ENCODE measurements at regions not wholly inside any gene's neighbourhood (a gene's known extent, or its start where the extent isn't known, plus 50 kb on each side); places are given as distances from the start of the nearest gene placed in this dataset.
"Not testable (repeated sequence)": the region's sequence is repeated elsewhere in the genome, so short reads cannot be mapped to it uniquely, and the experiment has no call there.

GRCh38 chrX:77003530-77003929 lies 443.7 kb upstream of the FGF16 start:
- DNase-seq (ENCODE audit: low spot score): no peak

- DNase-seq (ENCODE audit: low spot score): no peak
These were observed 443.2 kb upstream of the FGF16 start for GRCh38 chrX:77003956-77004355.

DNA sequence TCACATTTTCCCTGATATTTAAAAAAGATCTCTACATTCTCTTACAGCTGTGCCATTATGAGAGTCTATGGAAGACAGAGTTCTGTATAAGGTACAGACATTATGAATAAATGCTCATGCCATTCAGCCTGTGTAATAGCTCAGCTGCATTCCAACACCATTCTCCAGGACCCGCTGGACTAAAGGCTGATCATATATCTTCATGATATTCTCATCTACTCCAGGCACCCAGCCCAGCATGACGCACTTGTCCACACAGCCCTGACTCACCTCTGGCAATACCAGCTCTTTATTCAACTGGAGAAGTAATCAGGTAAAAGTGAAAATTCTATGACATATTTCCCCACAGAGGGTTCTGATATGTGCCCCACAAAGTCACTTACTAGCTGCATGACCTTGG lies 437.5 kb upstream of the FGF16 start:
- DNase-seq (ENCODE audit: low spot score): no peak

- DNase-seq (ENCODE audit: low spot score): peak; percentile 79
These were observed 432.5 kb upstream of the FGF16 start for GRCh38 chrX:77014377-77015372.

DNA sequence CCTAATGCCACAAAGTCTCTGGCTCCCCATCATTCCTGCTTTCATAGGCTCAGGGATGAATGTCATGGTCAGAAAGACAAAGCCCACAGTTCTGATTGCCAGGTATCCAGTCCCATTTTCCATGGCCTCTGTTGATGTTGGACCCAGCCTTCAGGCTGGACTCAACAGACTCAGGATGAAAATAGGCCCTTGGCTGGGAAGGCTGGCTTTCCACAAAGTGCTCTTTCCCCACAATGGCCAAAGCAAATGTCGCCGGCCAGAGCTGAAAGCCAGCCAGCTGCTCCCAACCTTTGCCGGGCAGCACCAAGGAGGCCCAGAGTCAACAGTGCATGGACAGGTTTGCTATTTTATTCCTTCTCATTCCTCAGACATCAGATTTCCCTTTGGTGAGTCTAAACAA lies 430.1 kb upstream of the FGF16 start:
- DNase-seq (ENCODE audit: low spot score): no peak

GRCh38 chrX:77046180-77046810 lies 400.9 kb upstream of the FGF16 start:
- DNase-seq (ENCODE audit: low spot score): not testable (repeated sequence)

GRCh38 chrX:77060572-77060971 lies 386.6 kb upstream of the FGF16 start:
- DNase-seq (ENCODE audit: low spot score): no peak

- no peak for DNase-seq (ENCODE audit: low spot score)
These were observed 386.2 kb upstream of the FGF16 start for GRCh38 chrX:77061022-77061421.

GRCh38 chrX:77061545-77061944 lies 385.6 kb upstream of the FGF16 start:
- no peak for DNase-seq (ENCODE audit: low spot score)

DNA sequence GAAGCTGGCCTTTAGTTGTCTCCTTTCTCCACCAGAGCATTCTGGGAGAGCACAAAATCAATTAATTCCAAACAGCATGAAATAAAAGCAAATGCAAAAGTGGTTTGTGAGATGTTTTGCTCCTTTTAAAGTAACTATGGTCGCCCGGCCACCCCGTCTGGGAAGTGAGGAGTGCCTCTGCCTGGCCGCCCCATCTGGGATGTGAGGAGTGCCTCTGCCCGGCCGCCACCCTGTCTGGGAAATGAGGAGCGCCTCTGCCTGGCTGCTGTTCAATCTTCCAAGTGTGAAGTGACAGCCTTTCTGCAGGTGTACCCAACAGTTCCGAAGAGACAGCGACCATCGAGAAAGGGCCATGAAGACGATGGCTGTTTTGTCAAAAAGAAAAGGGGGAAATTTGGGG lies 381.3 kb upstream of the FGF16 start:
- no peak for DNase-seq (ENCODE audit: low spot score)

GRCh38 chrX:77070202-77070918 lies 376.8 kb upstream of the FGF16 start:
- no peak for DNase-seq (ENCODE audit: low spot score)

DNA sequence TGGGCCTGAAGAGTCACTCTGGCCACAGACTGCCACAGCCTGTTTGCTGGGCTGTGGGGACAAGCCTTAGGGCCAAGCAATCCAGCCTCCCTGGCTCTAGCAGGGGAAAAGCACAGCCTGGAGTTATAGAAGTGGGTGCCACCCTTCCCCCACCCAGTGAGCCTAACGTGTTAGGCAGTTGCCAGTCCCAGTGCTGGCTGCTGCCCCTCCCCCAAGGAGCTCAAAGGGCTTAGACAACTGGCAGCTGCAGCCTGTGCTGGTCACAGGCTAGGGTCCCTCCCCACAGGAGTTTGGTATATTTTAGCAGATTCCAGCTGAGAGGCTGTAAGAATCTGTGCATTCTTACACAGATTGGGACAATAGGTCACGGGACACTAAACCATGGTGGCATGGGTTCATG lies 370.3 kb upstream of the FGF16 start:
- no peak for DNase-seq (ENCODE audit: low spot score)

DNA sequence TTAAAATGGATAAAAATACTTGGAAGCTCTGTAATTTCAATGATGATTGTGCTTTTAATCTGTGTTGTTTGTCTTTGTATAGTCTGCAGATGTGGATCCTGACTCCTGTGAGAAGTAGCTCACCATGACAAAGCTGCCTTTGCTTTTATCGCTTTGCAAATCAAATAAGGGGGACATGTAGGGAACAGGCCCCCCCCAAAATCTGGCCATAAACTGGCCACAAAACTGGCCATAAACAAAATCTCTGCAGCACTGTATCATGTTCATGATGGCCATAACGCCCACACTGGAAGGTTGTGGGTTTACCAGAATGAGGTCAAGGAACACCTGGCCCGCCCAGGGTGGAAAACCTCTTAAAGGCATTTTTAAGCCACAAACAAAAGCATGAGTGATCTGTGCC lies 366.0 kb upstream of the FGF16 start:
- not testable (repeated sequence) for DNase-seq (ENCODE audit: low spot score)

DNA sequence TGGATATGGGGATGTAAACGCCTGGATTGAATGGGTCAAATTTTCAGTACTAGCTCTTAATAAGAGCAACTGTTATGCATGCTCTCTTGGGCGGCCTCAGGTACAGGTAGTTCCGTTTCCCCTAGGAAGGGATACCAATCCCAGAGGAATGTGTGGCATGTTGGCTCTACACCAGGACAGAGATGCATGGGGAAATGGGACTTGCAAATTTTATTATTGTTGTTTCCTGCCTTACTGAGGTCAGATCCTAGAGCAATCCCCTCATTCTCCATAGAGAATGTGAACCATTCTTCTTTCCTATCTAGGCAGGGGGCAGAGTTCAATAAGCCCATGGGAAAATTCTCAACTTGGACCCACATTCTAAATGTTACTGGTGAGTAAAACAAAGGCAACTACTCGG lies 361.8 kb upstream of the FGF16 start:
- DNase-seq (ENCODE audit: low spot score): no peak

- DNase-seq (ENCODE audit: low spot score): peak; percentile 2
These were observed 359.5 kb upstream of the FGF16 start for GRCh38 chrX:77087529-77088169.

- no peak for DNase-seq (ENCODE audit: low spot score)
These were observed 359.0 kb upstream of the FGF16 start for GRCh38 chrX:77088233-77088632.

DNA sequence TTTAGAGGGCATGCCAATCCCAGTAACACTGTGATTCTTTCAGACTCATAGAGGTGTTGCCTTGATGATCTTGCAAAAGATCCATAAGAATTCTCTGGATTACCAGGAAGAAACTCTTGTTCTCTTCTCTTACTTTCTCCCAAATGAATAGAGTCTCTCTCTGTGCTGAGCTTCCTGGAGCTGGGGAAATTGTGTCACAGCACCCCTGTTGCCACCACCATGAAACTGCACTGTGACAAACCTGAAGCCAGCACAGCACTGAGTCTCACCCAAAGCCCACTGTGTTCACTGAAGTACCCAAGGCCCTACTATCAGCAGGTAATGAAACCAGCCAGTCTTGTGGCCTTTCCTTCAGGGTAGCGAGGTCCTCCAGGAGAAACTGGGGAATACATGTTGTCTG lies 332.7 kb upstream of the FGF16 start:
- no peak for DNase-seq (ENCODE audit: low spot score)

DNA sequence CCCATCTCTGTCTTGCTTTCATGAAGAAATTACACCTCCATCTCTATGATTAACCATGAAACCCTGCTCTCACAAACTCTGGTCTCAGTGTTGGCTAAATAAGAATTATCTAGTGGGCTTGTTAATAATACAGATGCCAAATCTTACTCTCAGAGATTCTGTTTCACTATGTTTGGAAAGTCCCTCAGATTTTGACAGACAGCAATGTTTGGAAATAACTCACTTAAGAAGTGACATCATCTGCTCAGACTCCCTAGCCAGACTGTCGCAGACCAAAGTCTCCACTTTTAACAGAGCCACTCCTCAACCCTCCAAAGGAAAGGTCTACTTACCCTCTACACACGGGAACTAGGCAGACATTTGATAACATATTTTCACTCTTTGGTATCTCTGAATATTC lies 328.5 kb upstream of the FGF16 start:
- DNase-seq (ENCODE audit: low spot score): no peak

DNA sequence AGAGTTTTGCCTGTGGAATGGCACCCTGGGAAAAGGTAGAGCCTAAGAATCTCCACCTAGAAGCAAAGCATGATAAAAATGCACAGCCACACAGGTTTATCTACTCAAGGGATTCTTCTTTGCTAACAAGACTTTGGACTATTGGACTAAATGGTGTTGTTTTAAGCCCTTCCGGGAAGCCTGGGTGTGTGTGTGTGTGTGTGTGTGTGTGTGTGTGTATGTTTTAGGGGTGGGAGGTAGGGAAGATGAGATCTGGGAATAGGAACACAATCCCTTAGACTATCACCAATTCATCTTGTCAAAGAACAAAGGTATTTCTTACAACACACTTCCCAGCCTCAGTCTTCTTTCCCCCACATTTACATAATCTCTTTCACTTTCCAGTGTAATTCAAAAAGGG lies 327.5 kb upstream of the FGF16 start:
- no peak for DNase-seq (ENCODE audit: low spot score)

- not testable (repeated sequence) for DNase-seq (ENCODE audit: low spot score)
These were observed 323.3 kb upstream of the FGF16 start for GRCh38 chrX:77123917-77124316.

DNA sequence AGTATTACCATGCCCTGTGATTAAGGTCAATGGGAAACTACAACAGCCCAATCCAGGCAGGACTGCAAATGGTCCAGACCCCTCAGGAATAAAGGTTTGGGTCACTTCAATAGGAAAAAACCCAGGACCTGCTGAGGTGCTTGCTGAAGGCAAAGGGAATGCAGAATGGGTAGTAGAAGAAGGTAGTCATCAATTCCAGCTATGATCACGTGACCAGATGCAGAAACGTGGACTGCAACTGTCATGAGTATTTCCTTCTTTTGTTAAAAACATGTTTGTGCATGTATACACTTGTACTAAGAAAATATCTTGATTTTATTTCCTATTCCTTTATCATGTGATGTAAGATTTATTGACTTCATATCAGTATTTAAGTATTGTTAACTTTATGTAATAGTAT lies 319.6 kb upstream of the FGF16 start:
- not testable (repeated sequence) for DNase-seq (ENCODE audit: low spot score)

- DNase-seq (ENCODE audit: low spot score): no peak
These were observed 303.3 kb upstream of the FGF16 start for GRCh38 chrX:77143907-77144306.
